Sciatic nerve (tissue), 2 donors: ENCODE measurements at regions not wholly inside any gene's neighbourhood (a gene's known extent, or its start where the extent isn't known, plus 50 kb on each side); places are given as distances from the start of the nearest gene placed in this dataset.
A peak's percentile ranks its signal among the peaks of the same experiment; 100 is the strongest.
"Not testable (repeated sequence)": the region's sequence is repeated elsewhere in the genome, so short reads cannot be mapped to it uniquely, and the experiment has no call there.

Experiments used
- ATAC-seq: fragments of 200-7000 bp; cut with Tn5 transposase; one replicate; pipeline ENCODE4 v1.9.1; 2020; ENCODE audit warnings: mild to moderate bottlenecking, moderate library complexity
- DNase-seq: peaks from one replicate; pipeline ENCODE4 v3.0.0-alpha.2; 2020; ENCODE audit warnings: low spot score
- intact Hi-C: fragments of 100-400 bp; cut with DNase I; formaldehyde crosslinking; loops from one replicate; pipeline ENCODE4 v1.14.2; 2022
- donor health status: DM: no; HTN: no; CAD: no.
- donor health status: DM: no; HTN: no; CAD: no.

GRCh38 chr5:77876316-77876715, 100.2 kb upstream of the TBCA start:
- intact Hi-C loops: no loop called here
- no peak for ATAC-seq

GRCh38 chr5:77874691-77875090, 98.6 kb upstream of the TBCA start:
- ATAC-seq (no peak), DNase-seq (no peak)
- intact Hi-C loops: no loop called here

More at GRCh38 chr5:77876316-77876715, 100.2 kb upstream of the TBCA start:
- DNase-seq: no peak

- no peak for ATAC-seq
- intact Hi-C loops: no loop called here
- DNase-seq: no peak
Observed at GRCh38 chr5:77873239-77873638, 97.1 kb upstream of the TBCA start.

- DNase-seq (no peak), ATAC-seq (no peak)
- intact Hi-C loops: no loop called here
Observed at GRCh38 chr5:77871946-77872345, 95.8 kb upstream of the TBCA start.

- intact Hi-C loops: no loop called here
- ATAC-seq (no peak), DNase-seq (no peak)
Observed at GRCh38 chr5:77871016-77871415, 94.9 kb upstream of the TBCA start.

- DNase-seq (no peak), ATAC-seq (no peak)
- intact Hi-C loops: no loop called here
Observed at GRCh38 chr5:77869116-77869798, 93.1 kb upstream of the TBCA start.

GRCh38 chr5:77867914-77868313, 91.8 kb upstream of the TBCA start:
- no peak for DNase-seq
- ATAC-seq: peak; percentile 38
- intact Hi-C loops: no loop called here

- no peak for DNase-seq
- intact Hi-C loops: no loop called here
- no peak for ATAC-seq
Observed at GRCh38 chr5:77867194-77867691, 91.1 kb upstream of the TBCA start.

GRCh38 chr5:77866198-77866597, 90.1 kb upstream of the TBCA start:
- intact Hi-C loops: no loop called here
- no peak for DNase-seq

GRCh38 chr5:77864997-77865396, 88.9 kb upstream of the TBCA start:
- intact Hi-C loops: no loop called here
- no peak for ATAC-seq
- no peak for DNase-seq

More at GRCh38 chr5:77866198-77866597, 90.1 kb upstream of the TBCA start:
- ATAC-seq: no peak

- intact Hi-C loops: no loop called here
- ATAC-seq (no peak), DNase-seq (no peak)
Observed at GRCh38 chr5:77863181-77863580, 87.0 kb upstream of the TBCA start.

GRCh38 chr5:77861576-77861975, 85.4 kb upstream of the TBCA start:
- no peak for DNase-seq
- intact Hi-C loops: no loop called here
- ATAC-seq: no peak

- intact Hi-C loops: no loop called here
- no peak for ATAC-seq
- no peak for DNase-seq
Observed at GRCh38 chr5:77859306-77859705, 83.2 kb upstream of the TBCA start.

GRCh38 chr5:77858678-77859077, 82.5 kb upstream of the TBCA start:
- ATAC-seq, intact Hi-C loops, DNase-seq: not testable (repeated sequence)

GRCh38 chr5:77855369-77855768, 79.2 kb upstream of the TBCA start:
- intact Hi-C loops: no loop called here
- no peak for DNase-seq
- ATAC-seq: no peak

- intact Hi-C loops: no loop called here
- ATAC-seq (no peak), DNase-seq (no peak)
Observed at GRCh38 chr5:77853353-77853907, 77.3 kb upstream of the TBCA start.

GRCh38 chr5:77852514-77853352, 76.6 kb upstream of the TBCA start:
- DNase-seq: peak; percentile 83
- peak; percentile 78 for ATAC-seq
- intact Hi-C loops: no loop called here

GRCh38 chr5:77852068-77852513, 76.0 kb upstream of the TBCA start:
- intact Hi-C loops: no loop called here
- DNase-seq (no peak), ATAC-seq (no peak)

GRCh38 chr5:77851176-77852067, 75.3 kb upstream of the TBCA start:
- peak; percentile 66 for ATAC-seq
- peak; percentile 70 for DNase-seq
- intact Hi-C loops: no loop called here
